Gastrocnemius medialis (tissue), 4 donors: ENCODE measurements at regions not wholly inside any gene's neighbourhood (a gene's known extent, or its start where the extent isn't known, plus 50 kb on each side); places are given as distances from the start of the nearest gene placed in this dataset.

Source experiments
- CTCF ChIP-seq, 5 experiments: fragments of 450-650 bp in 3 of 5; fragments of 200-600 bp in 2 of 5; sonication (generic) in 2 of 5; IDR thresholded peaks in 4 of 5; conservative IDR thresholded peaks in 1 of 5; 1 replicate in 4 of 5; 2 replicates in 1 of 5; pipeline ENCODE4 v1.5.1; 2016 to 2019; ENCODE audit warnings: antibody characterized with exemption in 5 of 5, mild to moderate bottlenecking in 3 of 5, moderate library complexity in 3 of 5
- POLR2A ChIP-seq, 2 donors: fragments of 450-650 bp; IDR thresholded peaks; one replicate each; pipeline ENCODE4 v1.6.1; 2017; ENCODE audit warnings: antibody characterized with exemption in 2 of 2, mild to moderate bottlenecking in 2 of 2, moderate library complexity in 2 of 2

GRCh38 chr2:184413221-184413620 lies 185.1 kb upstream of the ZNF804A start:
- TF ChIP-seq POLR2A (IDR thresholded peaks at IDR 0.05): no peak
- no peak for TF ChIP-seq CTCF (IDR thresholded peaks at IDR 0.05 in 4 of 5, conservative IDR thresholded peaks at IDR 0.05 in 1 of 5)
